Tibial nerve (tissue), 4 donors: ENCODE measurements at regions not wholly inside any gene's neighbourhood (a gene's known extent, or its start where the extent isn't known, plus 50 kb on each side); places are given as distances from the start of the nearest gene placed in this dataset.

Source experiments
- DNase-seq, 2 donors: peaks; one replicate each; pipeline ENCODE4 v3.0.0-alpha.2; 2019; ENCODE audit warnings: low spot score in 2 of 2
- H3K27ac ChIP-seq, 4 donors: fragments of 200-600 bp; sonication (generic) in 3 of 4; one replicate each; pipeline ENCODE4 v1.5.1; 2017 to 2019; ENCODE audit warnings: mild to moderate bottlenecking in 1 of 4
- H3K27me3 ChIP-seq, 2 donors: fragments of 200-600 bp; sonication (generic) in 1 of 2; one replicate each; pipeline versions ENCODE4 v1.5.1 to v1.6.0; 2017 to 2019
- H3K36me3 ChIP-seq, 3 donors: fragments of 200-600 bp; sonication (generic); one replicate each; pipeline ENCODE4 v1.5.1; 2018 to 2019
- H3K4me1 ChIP-seq, 4 donors: fragments of 200-600 bp; sonication (generic) in 3 of 4; one replicate each; pipeline ENCODE4 v1.5.1; 2017 to 2019
- H3K4me3 ChIP-seq, 4 donors: fragments of 200-600 bp; sonication (generic) in 3 of 4; one replicate each; pipeline ENCODE4 v1.5.1; 2017 to 2019; ENCODE audit warnings: mild to moderate bottlenecking in 1 of 4, moderate library complexity in 1 of 4
- H3K9me3 ChIP-seq, 4 donors: fragments of 200-600 bp; sonication (generic) in 3 of 4; one replicate each; pipeline ENCODE4 v1.5.1; 2017 to 2019
- CTCF ChIP-seq, 5 experiments: fragments of 200-600 bp in 3 of 5; fragments of 450-650 bp in 2 of 5; sonication (generic) in 3 of 5; IDR thresholded peaks; one replicate each; pipeline ENCODE4 v1.5.1; 2016 to 2019; ENCODE audit warnings: antibody characterized with exemption in 5 of 5, mild to moderate bottlenecking in 3 of 5, moderate library complexity in 2 of 5
- EP300 ChIP-seq, 2 donors: sonication (generic); formaldehyde crosslinking; IDR thresholded peaks; one replicate each; pipeline ENCODE4 v1.6.1; 2017; ENCODE audit warnings: antibody characterized with exemption in 2 of 2, mild to moderate bottlenecking in 1 of 2
- POLR2A ChIP-seq, 2 donors: fragments of 450-650 bp; IDR thresholded peaks; one replicate each; pipeline ENCODE4 v1.6.1; 2017; ENCODE audit warnings: antibody characterized with exemption in 2 of 2, mild to moderate bottlenecking in 2 of 2, moderate library complexity in 2 of 2
- WGBS, 2 donors: methylation state at CpG; one replicate each; pipeline ENCODE4 v1.1.5; 2018; 5-methylcytosine and 5-hydroxymethylcytosine counted together

- DNase-seq, result no peak
- WGBS, 2 donors, result 63 to 71% methylated on average over 2 of the region's 2 CpGs
- no peaks in the 10 kb centered on the region for H3K36me3 ChIP-seq
- no peaks in the 10 kb centered on the region for H3K27me3 ChIP-seq
- H3K4me1 ChIP-seq, result no peaks in the 10 kb centered on the region
- no peak overlapping the region for H3K27ac ChIP-seq
- no peak overlapping the region for H3K4me3 ChIP-seq
- TF ChIP-seq POLR2A (IDR thresholded peaks at IDR 0.05) (no peak), CTCF (IDR thresholded peaks at IDR 0.05) (no peak), EP300 (IDR thresholded peaks at IDR 0.05) (no peak)
- H3K9me3 ChIP-seq, result no peaks in the 10 kb centered on the region
Measured at GRCh38 chr4:24070117-24070516, 180.3 kb upstream of the PPARGC1A start.

- Histone ChIP-seq H3K4me1 (no peaks in the 10 kb centered on the region), H3K27me3 (no peaks in the 10 kb centered on the region), H3K36me3 (no peaks in the 10 kb centered on the region), H3K4me3 (no peak overlapping the region), H3K27ac (no peak overlapping the region), H3K9me3 (no peaks in the 10 kb centered on the region)
- TF ChIP-seq CTCF (IDR thresholded peaks at IDR 0.05) (no peak), POLR2A (IDR thresholded peaks at IDR 0.05) (no peak), EP300 (IDR thresholded peaks at IDR 0.05) (no peak)
- peak; percentile 6 to 14 for DNase-seq
- 59 to 68% methylated on average over 13 of the region's 13 CpGs for WGBS, 2 donors
Measured at GRCh38 chr4:24067367-24068193, 177.7 kb upstream of the PPARGC1A start.

DNA sequence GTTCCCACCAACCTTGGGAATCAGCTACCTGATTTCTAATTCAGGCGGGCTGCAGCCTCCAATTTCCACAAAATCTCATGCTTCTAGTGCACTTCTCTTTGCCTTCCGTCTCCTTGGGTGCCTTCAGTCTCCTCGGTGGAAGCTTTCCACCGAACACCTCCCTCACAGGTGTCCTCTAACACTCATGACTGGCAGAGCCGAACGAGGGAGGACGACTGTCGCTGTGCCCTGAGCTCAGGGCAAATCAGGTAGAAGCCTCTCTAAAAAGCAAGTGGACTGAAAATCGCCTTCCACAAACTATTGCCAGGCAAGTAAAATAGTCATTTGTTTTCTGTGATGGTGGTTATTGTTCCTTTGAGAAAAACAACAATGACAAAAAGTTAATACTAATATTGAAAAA lies 176.1 kb upstream of the PPARGC1A start:
- Histone ChIP-seq H3K27ac (no peak overlapping the region), H3K9me3 (no peaks in the 10 kb centered on the region), H3K36me3 (no peaks in the 10 kb centered on the region), H3K4me1 (no peaks in the 10 kb centered on the region), H3K4me3 (no peak overlapping the region), H3K27me3 (no peaks in the 10 kb centered on the region)
- TF ChIP-seq POLR2A (IDR thresholded peaks at IDR 0.05) (no peak), EP300 (IDR thresholded peaks at IDR 0.05) (no peak), CTCF (IDR thresholded peaks at IDR 0.05) (no peak)
- 83% methylated on average over 9 of the region's 9 CpGs for WGBS, 2 donors
- DNase-seq, result no peak

DNA sequence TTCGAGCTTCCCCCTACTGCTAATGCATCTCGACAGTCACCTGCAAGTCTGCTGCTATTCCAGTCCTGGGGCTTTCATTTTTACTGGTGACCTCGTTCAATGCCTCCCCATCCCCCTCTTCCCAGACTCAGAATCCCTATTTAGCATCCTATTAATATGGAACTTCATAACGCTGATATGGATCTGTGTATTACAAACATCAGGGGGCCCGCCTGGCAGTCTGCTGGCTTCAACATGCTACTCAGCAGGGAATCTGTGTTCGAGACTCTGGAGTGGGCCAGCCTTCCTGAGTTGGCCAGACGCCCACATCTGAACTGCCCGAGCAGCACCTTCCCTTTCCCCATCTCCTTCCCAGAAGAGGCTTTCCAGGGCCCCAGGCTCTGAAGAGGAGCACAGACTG lies 173.9 kb upstream of the PPARGC1A start:
- DNase-seq, result no peak
- TF ChIP-seq EP300 (IDR thresholded peaks at IDR 0.05), result no peak
- no peak for TF ChIP-seq POLR2A (IDR thresholded peaks at IDR 0.05)
- no peak for TF ChIP-seq CTCF (IDR thresholded peaks at IDR 0.05)
- H3K9me3 ChIP-seq, result no peaks in the 10 kb centered on the region
- no peak overlapping the region for H3K27ac ChIP-seq
- 73 to 74% methylated on average over 8 of the region's 8 CpGs for WGBS, 2 donors
- H3K4me3 ChIP-seq, result no peak overlapping the region
- peaks cover 0 to 4% of the 10 kb centered on the region in 2 donors for H3K27me3 ChIP-seq
- H3K36me3 ChIP-seq, result no peaks in the 10 kb centered on the region
- no peaks in the 10 kb centered on the region for H3K4me1 ChIP-seq

- peaks cover 0 to 4% of the 10 kb centered on the region in 2 donors for H3K27me3 ChIP-seq
- H3K27ac ChIP-seq, result no peak overlapping the region
- H3K36me3 ChIP-seq, result no peaks in the 10 kb centered on the region
- no peaks in the 10 kb centered on the region for H3K4me1 ChIP-seq
- H3K4me3 ChIP-seq, result no peak overlapping the region
- DNase-seq, result no peak
- 70 to 84% methylated on average over 3 of the region's 3 CpGs for WGBS, 2 donors
- no peaks in the 10 kb centered on the region for H3K9me3 ChIP-seq
- TF ChIP-seq POLR2A (IDR thresholded peaks at IDR 0.05) (no peak), EP300 (IDR thresholded peaks at IDR 0.05) (no peak), CTCF (IDR thresholded peaks at IDR 0.05) (no peak)
Measured at GRCh38 chr4:24060932-24061331, 171.1 kb upstream of the PPARGC1A start.
